Adipocyte (in vitro differentiated cells): ENCODE measurements at regions not wholly inside any gene's neighbourhood (a gene's known extent, or its start where the extent isn't known, plus 50 kb on each side); places are given as distances from the start of the nearest gene placed in this dataset.
"Not testable (repeated sequence)": the region's sequence is repeated elsewhere in the genome, so short reads cannot be mapped to it uniquely, and the experiment has no call there.

Experiments
- DNase-seq: peaks from one replicate; pipeline ENCODE4 v3.0.0-alpha.2; 2015; ENCODE audit warnings: low read depth
- H3K27me3 ChIP-seq: replicated peaks from 2 replicates; pipeline ENCODE4 v1.7.0; 2013; ENCODE audit warnings: mild to moderate bottlenecking, low read length, moderate library complexity; ENCODE audit not compliant: control insufficient read depth, insufficient read depth
- H3K36me3 ChIP-seq: 2 replicates; pipeline ENCODE4 v1.7.0; 2013; ENCODE audit warnings: low read length, mild to moderate bottlenecking, moderate library complexity; ENCODE audit not compliant: control insufficient read depth, insufficient read depth, severe bottlenecking
- H3K4me1 ChIP-seq: 2 replicates; pipeline ENCODE4 v1.7.0; 2013; ENCODE audit warnings: mild to moderate bottlenecking, low read length, moderate library complexity; ENCODE audit not compliant: control insufficient read depth, insufficient read depth
- H3K4me3 ChIP-seq: 2 replicates; pipeline ENCODE4 v1.7.0; 2013; ENCODE audit warnings: mild to moderate bottlenecking, low read length, moderate library complexity
- H3K9ac ChIP-seq: 2 replicates; pipeline ENCODE4 v1.7.0; 2013; ENCODE audit warnings: mild to moderate bottlenecking, low read length, moderate library complexity
- H3K9me3 ChIP-seq: 2 replicates; pipeline ENCODE4 v1.7.0; 2013; ENCODE audit warnings: mild to moderate bottlenecking, low read length, moderate library complexity; ENCODE audit not compliant: control insufficient read depth

DNA sequence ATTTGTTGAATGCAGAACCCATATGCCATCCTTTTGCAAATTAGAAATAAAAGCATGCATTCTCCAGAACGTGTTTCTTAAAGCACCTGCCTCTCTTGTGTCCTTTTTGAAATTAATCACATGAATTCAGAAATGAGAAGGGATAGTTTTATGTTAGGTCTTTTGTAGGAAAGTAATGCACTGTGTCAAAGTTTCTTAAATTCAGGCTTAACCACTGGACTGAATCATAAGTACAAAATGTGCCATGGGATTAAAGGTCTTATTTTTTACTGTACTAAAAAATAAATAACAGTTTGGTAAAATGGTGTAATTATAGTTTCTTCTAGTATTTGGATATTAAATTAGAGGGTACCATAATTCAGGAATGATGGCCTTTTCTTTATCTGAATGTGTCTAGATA lies 290.1 kb upstream of the USP25 start:
- H3K4me3 ChIP-seq: peak overlapping the region; percentile 42
- no peaks in the 10 kb centered on the region for H3K36me3 ChIP-seq
- peaks cover 41% of the 10 kb centered on the region for H3K4me1 ChIP-seq

GRCh38 chr21:15441060-15441493 lies 288.7 kb upstream of the USP25 start:
- Histone ChIP-seq H3K9ac (no peak overlapping the region), H3K27me3 (no peaks in the 10 kb centered on the region), H3K9me3 (no peaks in the 10 kb centered on the region), H3K36me3 (no peaks in the 10 kb centered on the region), H3K4me1 (peaks cover 42% of the 10 kb centered on the region), H3K4me3 (no peak overlapping the region)
- no peak for DNase-seq

More for the DNA sequence above, 290.1 kb upstream of the USP25 start:
- Histone ChIP-seq H3K9me3 (no peaks in the 10 kb centered on the region), H3K9ac (no peak overlapping the region), H3K27me3 (no peaks in the 10 kb centered on the region)
- DNase-seq: no peak

- no peak overlapping the region for H3K4me3 ChIP-seq
- H3K36me3 ChIP-seq: no peaks in the 10 kb centered on the region
- no peaks in the 10 kb centered on the region for H3K9me3 ChIP-seq
- DNase-seq: no peak
- H3K27me3 ChIP-seq: no peaks in the 10 kb centered on the region
- peaks cover 42% of the 10 kb centered on the region for H3K4me1 ChIP-seq
- no peak overlapping the region for H3K9ac ChIP-seq
Measured at GRCh38 chr21:15441992-15442391, 287.8 kb upstream of the USP25 start.

- no peak for DNase-seq
- no peak overlapping the region for H3K9ac ChIP-seq
- peaks cover 40% of the 10 kb centered on the region for H3K4me1 ChIP-seq
- no peaks in the 10 kb centered on the region for H3K27me3 ChIP-seq
- H3K9me3 ChIP-seq: peaks cover 8% of the 10 kb centered on the region
- H3K4me3 ChIP-seq: no peak overlapping the region
- no peaks in the 10 kb centered on the region for H3K36me3 ChIP-seq
Measured at GRCh38 chr21:15442743-15443469, 286.9 kb upstream of the USP25 start.

GRCh38 chr21:15443740-15444117 lies 286.1 kb upstream of the USP25 start:
- Histone ChIP-seq H3K9me3 (peaks cover 8% of the 10 kb centered on the region), H3K36me3 (no peaks in the 10 kb centered on the region), H3K4me3 (peak overlapping the region; percentile 41), H3K27me3 (no peaks in the 10 kb centered on the region), H3K4me1 (peaks cover 37% of the 10 kb centered on the region), H3K9ac (peak overlapping the region; percentile 23)
- DNase-seq: no peak

- DNase-seq: no peak
- peaks cover 8% of the 10 kb centered on the region for H3K9me3 ChIP-seq
- no peaks in the 10 kb centered on the region for H3K36me3 ChIP-seq
- no peaks in the 10 kb centered on the region for H3K27me3 ChIP-seq
- peaks cover 36% of the 10 kb centered on the region for H3K4me1 ChIP-seq
- peak overlapping the region; percentile 41 for H3K9ac ChIP-seq
- H3K4me3 ChIP-seq: peak overlapping the region; percentile 41
Measured at GRCh38 chr21:15444118-15444960, 285.4 kb upstream of the USP25 start.

DNA sequence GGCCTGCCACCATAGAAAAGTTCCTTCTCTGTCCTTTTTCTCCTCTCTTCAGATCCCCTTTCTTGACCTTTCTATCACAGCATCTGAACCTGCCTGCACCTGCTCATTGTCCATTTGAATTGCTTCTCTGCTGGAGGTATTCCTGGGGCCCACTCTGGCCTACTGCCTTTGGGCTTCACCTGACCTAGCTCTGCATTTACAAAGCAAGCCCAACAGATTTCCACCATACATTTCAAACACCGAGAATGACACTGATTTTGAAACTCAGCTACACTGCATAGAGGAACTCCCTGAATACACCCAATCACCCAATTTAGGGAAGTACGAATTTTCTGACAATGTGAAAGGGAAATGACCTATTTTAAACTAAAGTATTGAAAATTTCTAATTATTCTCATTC lies 284.5 kb upstream of the USP25 start:
- DNase-seq: no peak

DNA sequence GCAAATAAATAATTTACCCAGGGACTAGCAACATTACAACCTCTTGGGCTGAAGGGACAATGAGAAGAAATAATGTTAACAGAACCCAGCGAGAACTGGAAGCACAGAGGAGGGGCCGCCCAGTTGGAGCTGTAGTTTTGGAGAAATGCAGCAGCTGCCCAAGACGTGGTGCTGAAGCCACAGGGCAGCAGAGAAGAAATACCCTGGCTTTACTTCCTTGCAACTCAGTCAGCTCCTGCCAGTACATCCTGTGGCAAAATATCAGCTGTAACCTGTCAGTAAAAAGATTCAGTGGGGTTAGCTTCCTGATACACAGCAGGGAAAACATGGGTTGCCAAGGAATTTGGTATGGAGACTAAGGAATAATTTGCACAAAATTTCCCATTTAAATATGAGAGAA lies 283.6 kb upstream of the USP25 start:
- DNase-seq: no peak
- H3K4me1 ChIP-seq: peaks cover 28% of the 10 kb centered on the region
- H3K9me3 ChIP-seq: peaks cover 8% of the 10 kb centered on the region
- H3K27me3 ChIP-seq: no peaks in the 10 kb centered on the region
- H3K36me3 ChIP-seq: no peaks in the 10 kb centered on the region
- H3K9ac ChIP-seq: no peak overlapping the region
- H3K4me3 ChIP-seq: no peak overlapping the region

More for the DNA sequence above, 284.5 kb upstream of the USP25 start:
- H3K4me1 ChIP-seq: peaks cover 28% of the 10 kb centered on the region
- no peak overlapping the region for H3K9ac ChIP-seq
- no peak overlapping the region for H3K4me3 ChIP-seq
- H3K9me3 ChIP-seq: peaks cover 8% of the 10 kb centered on the region
- H3K27me3 ChIP-seq: no peaks in the 10 kb centered on the region
- H3K36me3 ChIP-seq: no peaks in the 10 kb centered on the region

DNA sequence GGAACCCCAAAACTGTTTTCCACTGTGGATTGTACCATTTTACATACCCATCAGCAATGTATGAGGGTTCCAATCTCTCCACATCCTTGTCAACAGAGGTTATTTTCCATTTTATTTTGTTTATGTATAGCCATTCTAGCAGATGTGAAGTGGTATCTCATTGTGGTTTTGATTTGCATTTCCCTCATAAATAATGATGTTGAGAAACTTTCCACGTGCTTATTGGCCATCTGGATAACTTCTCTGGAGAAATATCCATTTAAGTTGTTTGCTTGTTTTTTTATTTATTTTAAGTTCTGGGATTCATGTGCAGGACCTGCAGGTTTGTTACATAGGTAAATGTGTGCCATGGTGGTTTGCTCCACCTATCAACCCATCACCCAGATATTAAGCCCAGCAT lies 280.2 kb upstream of the USP25 start:
- H3K4me1 ChIP-seq: peaks cover 2% of the 10 kb centered on the region
- H3K36me3 ChIP-seq: no peaks in the 10 kb centered on the region
- H3K4me3 ChIP-seq: no peak overlapping the region
- H3K9me3 ChIP-seq: peaks cover 11% of the 10 kb centered on the region
- H3K9ac ChIP-seq: no peak overlapping the region
- no peaks in the 10 kb centered on the region for H3K27me3 ChIP-seq
- no peak for DNase-seq

DNA sequence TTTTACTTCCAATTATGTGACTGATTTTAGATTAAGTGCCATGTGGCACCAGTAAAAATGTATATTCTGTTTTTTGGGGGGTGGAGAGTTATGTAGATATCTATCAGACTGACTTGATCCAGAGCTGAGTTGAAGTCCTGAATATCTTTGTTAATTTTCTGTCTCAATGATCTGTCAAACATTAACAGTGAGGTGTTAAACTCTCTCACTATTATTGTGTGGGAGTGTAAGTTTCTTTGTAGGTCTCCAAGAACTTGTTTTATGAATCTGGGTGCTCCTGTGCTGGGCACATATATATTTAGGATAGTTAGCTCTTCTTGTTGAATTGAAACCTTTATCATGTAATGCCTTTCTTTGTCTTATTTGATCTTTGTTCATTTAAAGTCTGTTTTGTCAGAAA lies 276.5 kb upstream of the USP25 start:
- Histone ChIP-seq H3K36me3 (no peaks in the 10 kb centered on the region), H3K9me3 (peaks cover 4% of the 10 kb centered on the region), H3K9ac (no peak overlapping the region), H3K4me1 (no peaks in the 10 kb centered on the region), H3K4me3 (no peak overlapping the region), H3K27me3 (no peaks in the 10 kb centered on the region)
- no peak for DNase-seq

GRCh38 chr21:15453785-15454184 lies 276.0 kb upstream of the USP25 start:
- H3K36me3 ChIP-seq, H3K4me3 ChIP-seq, H3K27me3 ChIP-seq, H3K9me3 ChIP-seq, H3K4me1 ChIP-seq, DNase-seq, H3K9ac ChIP-seq: not testable (repeated sequence)
